HG03439 (cell line): ENCODE measurements at regions not wholly inside any gene's neighbourhood (a gene's known extent, or its start where the extent isn't known, plus 50 kb on each side); places are given as distances from the start of the nearest gene placed in this dataset.

ENCODE experiments used
- ATAC-seq: cut with Tn5 transposase; IDR thresholded peaks from one replicate; pipeline ENCODE4 v1.9.1; 2021; ENCODE audit warnings: mild to moderate bottlenecking, moderate library complexity; ENCODE audit not compliant: unreplicated experiment

DNA sequence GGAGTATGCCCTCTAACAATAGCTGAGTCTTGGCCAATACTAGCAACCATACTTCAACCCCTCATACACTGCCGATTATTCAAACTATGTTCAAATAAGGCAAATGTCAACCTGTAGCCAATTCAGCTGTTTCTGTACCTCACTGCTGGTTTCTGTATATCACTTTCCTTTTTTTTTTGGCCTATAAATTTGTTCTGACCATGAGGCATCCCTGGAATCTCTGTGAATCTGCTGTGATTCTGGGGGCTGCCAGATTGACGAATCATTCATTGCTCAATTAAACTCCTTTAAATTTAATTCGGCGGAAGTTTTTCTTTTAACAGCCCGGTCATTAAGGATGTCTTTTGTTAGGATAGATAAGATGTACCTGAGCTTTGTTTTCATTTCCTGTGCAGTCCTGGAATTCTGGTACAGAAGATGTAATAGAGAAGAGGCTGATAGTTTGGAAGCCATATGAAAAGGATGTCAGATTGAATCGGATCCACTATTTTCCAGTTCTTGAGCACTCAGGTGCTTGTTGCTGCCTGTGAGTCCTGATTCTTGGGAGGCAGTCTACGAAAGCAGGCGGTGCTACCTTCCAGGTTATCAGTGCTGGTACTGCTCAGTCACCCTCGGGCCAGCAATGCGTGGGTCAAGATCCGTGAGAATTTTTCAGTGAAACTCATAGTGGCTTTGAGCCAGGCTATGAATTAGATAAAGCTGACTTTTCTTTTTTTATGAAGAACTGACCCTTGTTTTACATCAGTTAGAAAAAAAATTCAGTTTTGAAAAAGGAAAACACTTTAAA, 106.2 kb upstream of the TUT7 start:
- no peak for ATAC-seq

DNA sequence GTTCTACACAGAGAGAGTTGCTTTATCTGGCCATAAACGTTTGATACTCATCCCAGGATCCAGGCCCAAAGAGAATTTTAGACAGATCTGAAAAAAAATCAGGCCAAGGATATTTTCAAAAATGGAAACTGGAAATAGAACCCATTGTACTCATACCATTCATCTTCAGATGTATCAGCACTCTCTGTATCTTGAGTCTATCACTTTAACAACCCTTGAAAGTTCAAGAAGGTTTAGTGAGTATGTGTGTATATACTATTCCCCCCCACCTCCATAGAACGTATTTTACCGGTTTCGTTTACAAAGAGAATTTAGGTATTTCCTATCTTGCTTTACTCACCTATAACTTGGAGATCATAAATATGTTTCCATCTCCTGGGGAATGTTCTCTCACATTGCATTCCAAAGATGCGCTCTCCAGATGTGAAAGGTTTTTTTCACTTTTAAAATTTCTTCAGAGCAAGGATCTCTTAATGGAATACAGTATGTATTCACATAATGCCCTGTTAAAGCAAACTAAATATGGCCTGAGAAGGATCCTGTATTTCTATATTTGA, 105.5 kb upstream of the TUT7 start:
- ATAC-seq: no peak

DNA sequence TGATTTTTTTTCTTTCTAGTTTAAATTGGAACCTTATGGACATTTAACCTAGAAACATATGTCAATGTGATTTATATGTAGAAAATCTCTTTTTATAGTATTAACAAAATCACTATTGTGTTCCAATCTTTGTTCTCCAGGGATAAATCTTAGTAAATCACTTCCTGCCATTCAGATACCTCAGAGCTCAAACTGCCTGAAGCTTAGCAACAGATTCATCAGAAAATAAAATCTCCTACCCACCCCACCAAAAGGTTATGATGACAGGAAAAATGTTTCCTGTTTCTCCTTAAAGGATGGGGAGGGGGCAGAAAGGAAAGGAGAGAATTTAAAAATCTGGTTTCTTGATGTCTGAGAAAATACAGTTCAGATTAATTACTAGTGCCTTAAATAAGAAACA, 105.0 kb upstream of the TUT7 start:
- no peak for ATAC-seq

DNA sequence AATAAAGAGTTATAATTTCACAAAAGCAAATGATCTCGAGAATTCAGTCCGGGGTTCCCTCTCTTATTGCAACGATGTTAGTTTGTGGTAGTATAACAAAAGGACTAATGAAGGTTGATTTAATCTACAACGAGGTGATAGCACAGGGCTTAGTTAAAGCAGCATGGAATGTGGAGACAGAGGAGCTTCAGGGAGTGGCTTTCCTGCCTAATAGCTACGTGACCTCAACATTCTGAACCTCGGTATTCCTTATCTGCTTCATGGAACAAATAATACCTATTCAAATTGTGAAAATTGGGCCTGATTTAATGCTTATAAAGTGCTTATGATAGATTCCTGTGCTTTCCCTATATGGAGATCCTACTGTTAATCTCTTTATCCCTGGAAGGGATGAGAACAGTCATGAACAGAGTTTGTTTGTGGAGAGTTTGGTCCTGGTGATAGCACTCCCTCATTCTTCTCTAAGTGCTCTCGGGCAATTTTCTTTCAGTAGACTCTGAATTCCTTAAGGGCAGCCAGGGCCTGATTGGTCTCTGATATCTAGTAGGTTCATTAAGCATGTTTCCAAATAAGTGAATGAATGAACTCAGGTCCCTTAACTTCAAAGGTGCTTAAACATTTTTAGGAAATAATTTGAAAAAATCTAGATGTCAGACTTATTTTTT, 104.1 kb upstream of the TUT7 start:
- no peak for ATAC-seq

DNA sequence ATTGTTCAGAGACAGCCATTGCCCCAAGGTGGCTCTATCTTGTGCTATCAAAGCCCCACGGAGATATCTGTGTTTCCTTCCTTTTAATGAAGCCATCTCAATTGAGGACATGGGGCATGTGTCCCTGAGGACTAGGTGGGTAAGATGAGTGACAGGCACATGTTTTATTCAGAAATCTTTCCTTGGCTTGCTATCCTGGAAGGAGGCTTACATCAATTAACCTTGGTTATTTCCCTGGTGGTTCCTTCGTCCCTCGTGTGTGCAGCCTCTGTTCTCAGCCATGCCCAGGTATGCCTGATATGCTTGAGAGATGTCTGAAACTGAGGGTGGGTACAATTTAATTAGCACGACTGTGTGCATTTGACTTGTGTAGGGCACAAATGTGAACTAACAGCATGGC, 102.2 kb upstream of the TUT7 start:
- no peak for ATAC-seq

DNA sequence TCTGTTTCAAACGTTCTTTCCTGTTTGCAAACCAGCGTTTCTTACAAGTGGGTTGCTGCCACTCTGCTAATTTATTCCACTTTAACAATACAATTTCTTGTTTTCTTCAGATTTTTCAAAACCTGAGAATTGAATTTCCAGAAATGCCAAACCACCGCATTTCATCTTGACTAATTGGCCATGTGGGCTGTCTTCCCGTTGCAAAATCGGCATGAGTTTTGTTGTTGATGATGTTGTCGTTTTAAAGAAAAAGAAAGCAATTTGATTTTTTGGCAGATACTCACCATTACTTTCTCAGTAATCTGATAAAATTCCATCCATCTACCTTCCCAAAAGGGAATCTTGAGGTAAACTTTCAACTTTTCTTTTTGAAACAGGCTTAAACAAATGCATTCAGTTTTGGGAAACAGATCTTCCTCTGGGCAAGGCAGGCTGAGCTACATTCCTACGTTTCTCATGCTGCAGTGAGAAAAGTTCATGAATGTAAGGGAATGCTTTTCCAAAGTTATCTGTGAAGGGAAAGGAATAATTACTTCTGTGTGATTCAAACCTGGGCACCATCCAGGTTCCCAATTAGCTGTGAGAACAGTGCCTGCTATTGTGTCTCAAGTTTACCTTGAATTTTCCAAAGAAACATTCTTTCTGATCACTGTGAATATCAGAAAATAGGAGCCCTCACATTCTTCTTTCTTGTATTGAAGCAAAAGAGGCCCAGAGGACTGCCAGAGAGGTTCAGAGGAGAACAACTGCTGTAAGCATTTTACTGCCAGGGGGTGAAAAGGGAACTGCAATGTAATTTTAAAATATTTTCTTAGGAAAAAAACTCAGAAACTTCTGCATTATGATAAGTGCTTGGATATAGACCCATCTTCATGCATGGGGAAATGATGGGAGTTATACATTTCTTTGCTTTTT, 100.7 kb upstream of the TUT7 start:
- ATAC-seq: no peak

DNA sequence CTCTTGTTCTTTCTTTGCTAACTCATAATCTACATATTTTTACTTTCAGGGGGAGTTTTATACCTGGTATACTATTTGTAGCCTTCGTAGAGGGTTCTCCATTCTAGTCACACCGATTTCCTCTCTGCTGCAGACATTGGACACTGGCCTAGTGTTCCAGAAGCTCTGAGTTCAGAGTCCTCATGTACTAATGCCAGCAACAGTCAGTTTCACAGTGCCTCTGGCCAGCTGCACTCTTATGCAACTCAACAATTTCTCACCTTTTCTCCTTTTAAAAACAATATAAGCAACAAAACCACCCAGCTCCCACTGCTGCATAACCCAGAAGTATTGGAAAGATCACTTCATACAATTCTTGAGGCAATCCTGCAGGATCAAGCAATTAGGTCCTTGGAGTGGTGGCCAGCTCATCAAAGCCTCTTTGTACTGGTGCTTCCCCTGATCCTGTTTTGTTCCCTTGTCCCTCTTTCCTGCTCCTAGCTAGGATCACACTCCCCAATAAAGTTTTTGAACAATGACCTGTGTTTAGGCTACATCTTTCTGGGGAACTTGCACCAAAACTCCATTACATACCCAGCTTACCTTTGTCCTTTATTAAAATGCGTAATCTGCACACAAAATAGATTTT, 98.1 kb upstream of the TUT7 start:
- ATAC-seq: no peak

DNA sequence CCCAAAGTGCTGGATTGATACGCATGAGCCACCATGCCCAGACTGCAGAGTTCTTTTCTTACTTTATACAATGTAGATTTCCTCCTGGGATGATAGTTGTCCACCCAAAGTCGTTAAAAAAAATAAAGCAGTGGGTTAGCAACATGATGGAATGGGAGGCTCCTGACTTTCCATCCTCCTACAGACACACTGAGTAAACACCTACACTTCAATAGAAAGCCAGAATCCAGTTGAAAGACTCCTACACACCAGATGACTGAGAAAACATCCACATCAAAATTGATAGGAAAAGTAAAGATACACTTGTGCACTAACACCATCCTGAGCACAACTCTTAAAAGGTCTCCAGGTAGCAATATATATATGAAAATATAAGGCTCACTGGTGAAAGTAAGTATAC, 95.0 kb upstream of the TUT7 start:
- no peak for ATAC-seq

DNA sequence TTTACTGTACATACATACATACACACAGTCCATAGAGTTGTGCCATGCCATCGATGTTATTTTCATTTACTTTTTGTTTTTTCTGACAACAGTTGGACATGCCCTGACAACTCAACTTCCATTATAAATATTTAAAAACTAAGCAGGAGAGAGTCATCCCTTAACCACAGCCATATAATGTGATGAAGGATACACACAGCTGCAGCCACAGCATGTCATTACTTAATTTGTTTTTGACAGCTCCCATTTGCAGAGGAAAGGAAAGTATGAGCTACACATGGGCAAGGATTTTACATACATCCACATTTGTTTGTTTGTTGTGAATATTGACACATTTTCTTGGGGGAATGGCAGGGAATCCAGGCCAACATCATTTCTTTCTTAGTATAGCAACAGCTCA, 91.5 kb upstream of the TUT7 start:
- ATAC-seq: no peak

DNA sequence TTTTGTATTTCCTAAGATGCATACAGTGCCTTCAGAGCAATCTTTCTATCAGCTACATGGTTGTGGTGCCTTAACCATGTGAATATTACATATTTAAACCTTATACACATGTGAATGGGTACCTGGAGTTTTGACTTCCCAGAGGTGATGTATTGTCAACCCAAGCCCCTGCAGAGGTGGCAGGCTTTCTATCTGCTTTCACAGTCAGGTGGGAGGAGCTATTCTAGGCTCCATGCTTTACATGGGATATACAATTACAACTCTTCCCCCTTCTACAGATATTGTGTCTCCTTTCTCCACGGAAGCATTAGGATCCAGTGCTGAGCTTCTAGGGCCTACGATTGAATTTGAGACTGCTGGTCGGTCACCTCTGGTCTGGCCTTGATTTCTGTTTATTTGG, 89.8 kb upstream of the TUT7 start:
- no peak for ATAC-seq

DNA sequence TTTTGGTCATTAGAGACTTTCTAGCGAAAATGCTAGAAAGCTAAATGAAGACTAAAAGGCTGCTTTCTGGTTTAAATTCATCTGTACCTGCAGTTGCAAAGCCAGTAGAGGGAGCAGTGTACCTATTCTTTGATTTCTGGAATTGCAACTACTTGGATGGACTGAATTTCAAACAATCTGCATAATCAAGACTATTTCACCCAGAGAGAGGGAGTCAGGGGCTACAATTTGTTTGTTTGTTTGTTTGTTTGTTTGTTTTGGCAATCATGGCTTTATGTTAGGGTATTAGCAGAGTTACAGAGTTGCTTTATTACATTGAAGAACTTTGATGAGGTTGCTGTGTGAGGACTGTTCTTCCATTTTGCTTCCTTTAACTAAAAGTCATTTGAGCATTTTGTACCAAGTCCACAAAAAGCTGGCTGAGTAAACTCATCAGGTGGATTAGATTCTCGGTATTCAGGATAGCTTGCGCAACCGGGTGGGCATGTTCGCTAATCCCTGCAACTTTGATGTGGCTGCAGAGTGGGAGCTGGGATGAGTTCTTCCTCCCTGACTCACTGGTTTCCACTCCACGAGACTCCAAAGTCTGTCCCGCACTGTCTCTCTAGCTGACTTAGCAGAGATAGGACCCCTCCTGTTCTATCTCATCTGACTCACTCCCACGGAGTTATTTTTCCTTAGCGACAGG, 80.0 kb upstream of the TUT7 start:
- ATAC-seq: no peak

DNA sequence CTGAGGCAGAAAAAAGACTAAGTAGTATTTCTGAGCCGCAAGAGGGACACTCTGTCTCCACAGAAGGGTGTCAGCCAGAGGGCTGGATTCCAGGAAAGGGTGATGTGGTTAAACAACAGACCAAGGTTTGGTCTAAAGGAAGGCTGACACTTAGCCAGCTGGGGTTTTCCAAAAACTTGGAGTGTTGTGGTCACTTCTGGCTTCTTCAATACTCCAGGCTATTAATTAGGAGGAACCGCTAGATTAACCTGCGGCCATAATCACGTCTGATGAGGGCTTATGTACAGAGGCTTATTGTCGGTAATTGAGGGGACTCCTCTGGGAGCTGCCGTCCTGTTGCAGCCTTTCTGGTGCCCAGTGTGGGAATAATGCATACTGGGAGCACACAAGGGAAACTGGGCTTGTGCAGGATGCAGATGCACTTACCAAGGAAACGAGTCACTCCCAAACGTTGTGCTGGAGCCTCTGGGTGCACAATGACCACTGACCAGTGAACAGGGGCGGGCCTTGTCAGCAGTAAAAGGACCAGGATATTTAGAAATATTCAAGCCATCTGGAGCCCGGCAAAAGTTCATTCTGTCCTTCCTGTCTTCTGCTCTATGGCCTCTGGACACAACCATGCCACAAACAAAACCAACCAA, 70.2 kb upstream of the TUT7 start:
- no peak for ATAC-seq

DNA sequence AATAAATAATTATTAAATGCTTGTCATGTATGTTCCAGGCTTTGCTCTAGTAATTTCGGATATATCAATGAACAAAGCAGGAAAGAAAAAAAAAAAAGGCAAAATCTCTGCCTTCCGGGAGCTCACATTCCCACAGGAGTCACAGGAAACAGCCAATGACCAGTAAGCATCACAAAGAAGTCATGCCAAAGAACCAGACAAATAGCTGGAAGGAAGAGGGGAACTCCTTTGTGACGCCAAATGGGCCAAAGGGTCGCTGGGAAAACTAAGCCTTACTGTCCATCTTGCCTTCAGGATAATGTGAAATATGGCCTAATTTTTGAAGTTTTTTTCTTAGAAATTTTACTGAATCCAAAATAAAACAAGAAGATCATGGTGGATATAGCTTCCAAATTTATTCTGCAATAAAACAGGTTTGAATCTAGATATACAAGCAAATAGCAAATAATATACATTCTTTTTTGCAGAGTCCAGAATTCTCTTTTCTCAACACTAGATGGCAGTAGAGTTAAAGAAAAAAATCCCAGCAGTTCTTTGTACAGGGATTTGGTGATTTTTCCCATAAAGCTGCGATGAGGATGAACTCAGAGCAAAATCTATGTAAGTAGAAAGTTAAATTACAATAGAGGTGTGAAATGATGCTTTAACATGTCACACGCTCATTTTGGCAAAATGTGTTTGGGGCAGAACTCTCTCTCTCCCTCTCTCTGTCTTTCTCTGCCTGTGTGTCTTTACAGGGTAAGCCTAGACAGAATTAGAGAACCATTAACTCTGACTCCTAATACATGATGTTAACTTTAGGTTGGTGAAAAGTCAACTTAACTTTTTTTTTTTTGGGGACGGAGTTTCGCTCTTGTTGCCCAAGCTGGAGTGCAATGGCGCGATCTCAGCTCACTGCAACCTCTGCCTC, 60.0 kb upstream of the TUT7 start:
- no peak for ATAC-seq

DNA sequence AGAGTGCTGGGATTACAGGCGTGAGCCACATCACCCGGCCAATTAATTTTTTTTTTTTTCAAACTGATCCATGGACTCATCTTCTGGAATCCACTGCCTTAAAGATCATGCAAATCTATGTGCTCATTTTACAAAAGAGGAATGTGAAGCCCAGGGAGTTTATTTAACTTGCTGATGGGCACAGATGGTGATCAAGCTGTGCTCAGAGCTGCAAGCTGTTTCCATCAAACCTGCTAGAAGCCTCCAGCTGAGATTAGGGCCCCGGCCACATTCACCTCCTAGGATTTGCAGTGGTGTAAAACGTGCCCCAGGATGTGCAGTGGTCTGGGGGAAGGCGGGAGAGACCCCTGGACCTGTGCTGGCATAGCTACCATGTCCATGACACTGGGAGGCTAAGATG, 56.1 kb upstream of the TUT7 start:
- no peak for ATAC-seq

DNA sequence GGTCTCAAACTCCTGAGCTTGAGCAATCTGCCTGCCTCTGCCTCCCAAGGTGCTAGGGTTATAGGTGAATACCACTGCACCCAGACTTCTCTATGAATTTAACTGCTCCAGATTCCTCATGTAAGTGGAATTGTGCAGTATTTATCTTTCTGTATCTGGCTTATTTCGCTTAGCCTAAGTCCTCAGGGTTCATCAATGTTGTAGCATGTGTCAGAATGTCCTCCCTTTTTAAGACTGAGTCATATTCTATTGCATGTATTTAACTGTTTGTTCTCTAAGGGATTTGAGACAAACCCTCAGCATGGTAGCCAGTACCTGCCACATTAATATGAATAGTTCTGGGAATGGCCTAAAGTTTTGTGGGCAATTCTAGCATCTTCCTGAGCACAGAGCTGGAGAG, 53.9 kb upstream of the TUT7 start:
- no peak for ATAC-seq

DNA sequence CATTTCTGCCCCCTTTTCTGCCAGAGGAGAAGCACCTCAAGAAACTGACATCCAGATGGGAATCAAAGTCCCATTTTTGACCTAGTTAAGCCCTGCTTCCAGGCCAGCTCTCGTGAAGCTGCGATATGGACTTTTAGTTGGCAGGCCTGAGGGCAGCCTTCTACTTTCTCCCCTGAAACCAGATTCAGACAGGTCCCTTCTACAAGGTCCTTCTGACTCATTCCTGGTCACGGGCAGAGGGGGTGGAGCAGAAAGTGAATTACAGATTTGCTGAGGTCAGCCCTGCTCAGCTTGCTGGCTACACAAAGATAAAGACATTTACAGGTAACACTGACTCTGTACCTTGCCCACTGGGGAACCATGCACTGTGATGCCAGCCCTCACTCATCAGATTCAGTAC, 52.8 kb upstream of the TUT7 start:
- no peak for ATAC-seq

DNA sequence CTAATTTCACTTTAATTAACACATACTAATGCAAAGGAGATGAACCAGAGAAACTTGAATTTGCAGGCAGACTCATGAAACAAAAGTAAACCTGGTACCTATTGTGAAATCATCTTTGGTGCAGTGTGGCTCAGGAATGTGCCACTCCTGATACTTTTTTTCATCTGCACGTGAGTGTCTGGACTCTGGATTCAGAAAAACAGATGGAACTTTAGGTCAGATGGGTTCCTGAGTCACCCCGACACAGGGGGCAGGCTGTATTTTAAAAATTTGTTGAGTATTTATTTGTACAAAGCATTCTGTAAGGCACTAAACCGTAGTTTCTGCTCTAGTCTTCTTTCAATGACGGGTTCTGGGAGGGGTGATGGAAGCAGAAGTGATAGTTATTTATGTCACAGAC, 52.2 kb upstream of the TUT7 start:
- no peak for ATAC-seq

DNA sequence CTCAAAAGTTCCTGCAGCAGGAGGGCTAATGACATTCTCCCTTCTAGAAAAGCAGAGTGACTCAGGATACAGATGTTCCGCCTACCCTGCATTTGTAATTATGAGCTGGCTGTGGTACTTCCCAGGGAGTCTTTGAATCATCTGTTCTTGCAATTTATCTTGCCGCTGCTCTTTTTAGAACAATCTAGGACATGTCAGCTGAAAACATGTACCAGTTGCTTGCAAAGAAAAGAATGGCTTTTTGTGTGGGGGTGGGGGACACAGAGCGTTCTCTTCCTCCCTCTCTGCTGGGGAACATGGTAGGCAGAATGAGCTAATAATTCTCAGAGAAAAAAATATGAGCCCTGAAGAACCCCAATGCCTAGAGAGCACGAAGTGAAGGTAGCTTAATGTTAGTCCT, 51.7 kb upstream of the TUT7 start:
- no peak for ATAC-seq

DNA sequence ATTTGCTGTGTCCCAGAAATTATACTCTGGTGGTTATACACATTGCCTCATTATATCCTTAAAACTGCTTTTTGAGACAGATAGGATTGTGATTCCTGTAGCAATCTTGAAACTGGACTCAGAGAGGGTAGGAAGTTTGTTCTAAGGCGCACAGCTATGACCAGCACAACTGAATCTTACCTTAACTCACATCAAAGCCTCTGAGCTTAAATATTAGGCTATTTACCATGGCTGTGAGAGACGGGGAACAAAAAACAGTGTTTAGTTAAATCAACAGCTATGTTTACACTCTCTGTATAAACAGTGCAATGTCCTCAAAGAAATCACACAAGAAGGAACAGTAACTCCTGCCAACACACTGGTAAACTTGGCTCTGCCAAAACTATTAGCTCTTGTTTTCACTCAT, 50.9 kb upstream of the TUT7 start:
- ATAC-seq: no peak
